H9 (cell line): ENCODE measurements at regions not wholly inside any gene's neighbourhood (a gene's known extent, or its start where the extent isn't known, plus 50 kb on each side); places are given as distances from the start of the nearest gene placed in this dataset.

Source experiments
- DNase-seq: peaks from one replicate; pipeline ENCODE4 v3.0.0-alpha.2; 2017
- H2AFZ ChIP-seq: one replicate; pipeline ENCODE4 v1.6.1; 2013; ENCODE audit warnings: mild to moderate bottlenecking, low read length, control low read depth, moderate library complexity
- H2AK5ac ChIP-seq: 2 replicates; pipeline ENCODE4 v1.6.1; 2013; ENCODE audit warnings: low read length, control low read depth, mixed read lengths; ENCODE audit not compliant: insufficient read length
- H2BK120ac ChIP-seq: one replicate; pipeline ENCODE4 v1.6.1; 2013; ENCODE audit warnings: low read depth, mild to moderate bottlenecking, low read length, control low read depth, inconsistent platforms; ENCODE audit not compliant: poor library complexity, severe bottlenecking
- H2BK12ac ChIP-seq: 2 replicates; pipeline ENCODE4 v1.6.1; 2013; ENCODE audit warnings: low read length, control low read depth, mixed read lengths, low read depth; ENCODE audit not compliant: insufficient read length
- H2BK15ac ChIP-seq: 2 replicates; pipeline ENCODE4 v1.6.1; 2013; ENCODE audit warnings: low read depth, low read length, control low read depth
- H2BK20ac ChIP-seq: one replicate; pipeline ENCODE4 v1.6.1; 2013; ENCODE audit warnings: low read depth, mild to moderate bottlenecking, low read length, control low read depth, inconsistent platforms; ENCODE audit not compliant: poor library complexity, severe bottlenecking
- H2BK5ac ChIP-seq: 2 replicates; pipeline ENCODE4 v1.6.1; 2013; ENCODE audit warnings: low read length, control low read depth, mixed read lengths; ENCODE audit not compliant: insufficient read length
- H3K14ac ChIP-seq: 2 replicates; pipeline ENCODE4 v1.6.1; 2013; ENCODE audit warnings: low read length, control low read depth; ENCODE audit not compliant: insufficient read depth
- H3K18ac ChIP-seq: 2 replicates; pipeline ENCODE4 v1.6.1; 2013; ENCODE audit warnings: low read depth, mild to moderate bottlenecking, mixed read lengths, low read length, control low read depth; ENCODE audit not compliant: insufficient read length
- H3K23ac ChIP-seq: 2 replicates; pipeline ENCODE4 v1.6.1; 2013; ENCODE audit warnings: low read length, control low read depth, mixed read lengths, low read depth; ENCODE audit not compliant: insufficient read length
- H3K23me2 ChIP-seq: 2 replicates; pipeline ENCODE4 v1.6.1; 2013; ENCODE audit warnings: low read depth, mild to moderate bottlenecking, mixed read lengths, low read length, control low read depth; ENCODE audit not compliant: insufficient read length, poor library complexity, severe bottlenecking
- H3K27ac ChIP-seq: 2 replicates; pipeline ENCODE4 v1.5.1; 2013; ENCODE audit warnings: low read length, control low read depth, mixed read lengths, low read depth; ENCODE audit not compliant: insufficient read length
- H3K27me3 ChIP-seq: 2 replicates; pipeline ENCODE4 v1.6.1; 2013; ENCODE audit warnings: low read length, control low read depth, inconsistent platforms; ENCODE audit not compliant: insufficient read depth
- H3K4ac ChIP-seq: 2 replicates; pipeline ENCODE4 v1.6.1; 2013; ENCODE audit warnings: low read depth, mild to moderate bottlenecking, control low read depth, inconsistent platforms, low read length, moderate library complexity
- H3K4me1 ChIP-seq: 2 replicates; pipeline ENCODE4 v1.6.1; 2013; ENCODE audit warnings: low read length, control low read depth, inconsistent platforms; ENCODE audit not compliant: insufficient read depth
- H3K4me2 ChIP-seq: 2 replicates; pipeline ENCODE4 v1.6.1; 2013; ENCODE audit warnings: low read length, control low read depth, mixed read lengths; ENCODE audit not compliant: insufficient read length, insufficient read depth
- H3K56ac ChIP-seq: 2 replicates; pipeline ENCODE4 v1.6.1; 2013; ENCODE audit warnings: low read depth, mild to moderate bottlenecking, mixed read lengths, low read length, control low read depth; ENCODE audit not compliant: insufficient read length
- H3K79me1 ChIP-seq: 2 replicates; pipeline ENCODE4 v1.6.1; 2013; ENCODE audit warnings: low read depth, mild to moderate bottlenecking, moderate library complexity, low read length, control low read depth, inconsistent platforms; ENCODE audit not compliant: insufficient read depth, poor library complexity, severe bottlenecking
- H3K79me2 ChIP-seq: 2 replicates; pipeline ENCODE4 v1.6.1; 2013; ENCODE audit warnings: low read length, control low read depth, inconsistent platforms; ENCODE audit not compliant: insufficient read depth
- H3K9ac ChIP-seq: 2 replicates; pipeline ENCODE4 v1.6.1; 2013; ENCODE audit warnings: low read length, control low read depth, mixed read lengths; ENCODE audit not compliant: insufficient read length; ENCODE audit errors: extremely low read depth
- H3K9me3 ChIP-seq: one replicate; pipeline ENCODE4 v1.6.1; 2013; ENCODE audit warnings: low read depth, low read length, inconsistent platforms; ENCODE audit not compliant: control insufficient read depth
- H3T11ph ChIP-seq: one replicate; pipeline ENCODE4 v1.6.1; 2013; ENCODE audit warnings: mild to moderate bottlenecking, low read length, control low read depth, inconsistent platforms
- H4K20me1 ChIP-seq: one replicate; pipeline ENCODE4 v1.6.1; 2013; ENCODE audit not compliant: control insufficient read depth, insufficient read length, insufficient read depth
- H4K5ac ChIP-seq: 2 replicates; pipeline ENCODE4 v1.6.1; 2013; ENCODE audit warnings: low read depth, mild to moderate bottlenecking, mixed read lengths, low read length, control low read depth; ENCODE audit not compliant: insufficient read length
- H4K8ac ChIP-seq: replicated peaks from 2 replicates; pipeline ENCODE4 v1.6.1; 2013; ENCODE audit warnings: low read length, control low read depth, mixed read lengths, low read depth; ENCODE audit not compliant: insufficient read length
- H4K91ac ChIP-seq: 2 replicates; pipeline ENCODE4 v1.6.1; 2013; ENCODE audit warnings: low read depth, mild to moderate bottlenecking, moderate library complexity, mixed read lengths, low read length, control low read depth; ENCODE audit not compliant: insufficient read length
- H3K27ac Mint-ChIP-seq, 3 experiments: 2 replicates in 2 of 3; 3 replicates in 1 of 3; pipeline ENCODE4 v1.8.0; 2020 to 2021; ENCODE audit warnings: mixed read lengths in 3 of 3, mild to moderate bottlenecking in 1 of 3, moderate library complexity in 1 of 3
- H3K27me3 Mint-ChIP-seq: 2 replicates; pipeline ENCODE4 v1.8.0; 2021; ENCODE audit warnings: low read depth, mild to moderate bottlenecking, moderate library complexity, mixed read lengths
- H3K36me3 Mint-ChIP-seq, 3 experiments: 2 replicates in 2 of 3; 3 replicates in 1 of 3; pipeline ENCODE4 v1.8.0; 2020 to 2021; ENCODE audit warnings: low read depth in 3 of 3, mixed read lengths in 3 of 3; ENCODE audit not compliant: insufficient read depth in 1 of 3
- H3K4me1 Mint-ChIP-seq, 2 experiments: 2 replicates each; pipeline ENCODE4 v1.8.0; 2020; ENCODE audit warnings: mixed read lengths in 2 of 2
- H3K4me3 Mint-ChIP-seq, 2 experiments: 2 replicates in 1 of 2; 3 replicates in 1 of 2; pipeline ENCODE4 v1.8.0; 2020 to 2021; ENCODE audit warnings: mild to moderate bottlenecking in 2 of 2, mixed read lengths in 2 of 2, moderate library complexity in 1 of 2
- H3K9me3 Mint-ChIP-seq, 2 experiments: 2 replicates in 1 of 2; 3 replicates in 1 of 2; pipeline ENCODE4 v1.8.0; 2020; ENCODE audit warnings: mild to moderate bottlenecking in 2 of 2, mixed read lengths in 2 of 2, moderate library complexity in 1 of 2
- TF ChIP-seq, protein P1 (sequence below): fragments of 200-600 bp; sonication (generic); conservative IDR thresholded peaks from 3 replicates; pipeline ENCODE4 v1.8.0; 2021; ENCODE audit warnings: antibody characterized with exemption, mild to moderate bottlenecking

GRCh38 chr7:24138343-24138742 is 145.6 kb upstream of the NPY start:
- H3K4me1 Mint-ChIP-seq = peaks cover 6 to 9% of the 10 kb centered on the region in 2 experiments; a peak in 2 of 4 replicates
- Histone ChIP-seq H3K27me3 (no peaks in the 10 kb centered on the region), H2AFZ (no peak overlapping the region), H2AK5ac (no peak overlapping the region), H4K20me1 (no peaks in the 10 kb centered on the region), H3K14ac (no peak overlapping the region), H2BK12ac (no peak overlapping the region), H2BK120ac (no peak overlapping the region), H4K91ac (no peak overlapping the region), H3K79me1 (no peaks in the 10 kb centered on the region), H4K8ac (no peak overlapping the region), H2BK15ac (no peak overlapping the region), H2BK5ac (no peak overlapping the region), H3K56ac (no peak overlapping the region), H3K4me1 (no peaks in the 10 kb centered on the region), H4K5ac (no peak overlapping the region), H3K4me2 (no peak overlapping the region), H3K9ac (no peak overlapping the region), H3K18ac (no peak overlapping the region), H3K23ac (no peak overlapping the region), H3K27ac (no peak overlapping the region), H3T11ph (no peak overlapping the region), H3K23me2 (no peaks in the 10 kb centered on the region), H2BK20ac (no peak overlapping the region), H3K79me2 (no peaks in the 10 kb centered on the region), H3K9me3 (no peaks in the 10 kb centered on the region), H3K4ac (no peak overlapping the region)
- no peaks in the 10 kb centered on the region for H3K9me3 Mint-ChIP-seq
- H3K27me3 Mint-ChIP-seq = peaks cover under 1% of the 10 kb centered on the region
- TF ChIP-seq, protein P1, sequence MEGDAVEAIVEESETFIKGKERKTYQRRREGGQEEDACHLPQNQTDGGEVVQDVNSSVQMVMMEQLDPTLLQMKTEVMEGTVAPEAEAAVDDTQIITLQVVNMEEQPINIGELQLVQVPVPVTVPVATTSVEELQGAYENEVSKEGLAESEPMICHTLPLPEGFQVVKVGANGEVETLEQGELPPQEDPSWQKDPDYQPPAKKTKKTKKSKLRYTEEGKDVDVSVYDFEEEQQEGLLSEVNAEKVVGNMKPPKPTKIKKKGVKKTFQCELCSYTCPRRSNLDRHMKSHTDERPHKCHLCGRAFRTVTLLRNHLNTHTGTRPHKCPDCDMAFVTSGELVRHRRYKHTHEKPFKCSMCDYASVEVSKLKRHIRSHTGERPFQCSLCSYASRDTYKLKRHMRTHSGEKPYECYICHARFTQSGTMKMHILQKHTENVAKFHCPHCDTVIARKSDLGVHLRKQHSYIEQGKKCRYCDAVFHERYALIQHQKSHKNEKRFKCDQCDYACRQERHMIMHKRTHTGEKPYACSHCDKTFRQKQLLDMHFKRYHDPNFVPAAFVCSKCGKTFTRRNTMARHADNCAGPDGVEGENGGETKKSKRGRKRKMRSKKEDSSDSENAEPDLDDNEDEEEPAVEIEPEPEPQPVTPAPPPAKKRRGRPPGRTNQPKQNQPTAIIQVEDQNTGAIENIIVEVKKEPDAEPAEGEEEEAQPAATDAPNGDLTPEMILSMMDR = no peak
- H3K4me3 Mint-ChIP-seq = no peak overlapping the region
- no peak overlapping the region for H3K27ac Mint-ChIP-seq
- no peak for DNase-seq
- H3K36me3 Mint-ChIP-seq = no peaks in the 10 kb centered on the region
